Vagina (tissue), 2 donors: ENCODE measurements at regions not wholly inside any gene's neighbourhood (a gene's known extent, or its start where the extent isn't known, plus 50 kb on each side); places are given as distances from the start of the nearest gene placed in this dataset.

Experiments
- DNase-seq, 2 donors: peaks; one replicate each; pipeline ENCODE4 v3.0.0-alpha.2; 2017; ENCODE audit errors: extremely low spot score in 2 of 2
- H3K27ac ChIP-seq: fragments of 200-600 bp; sonication (generic); one replicate; pipeline ENCODE4 v1.5.1; 2019
- H3K27me3 ChIP-seq: fragments of 200-600 bp; sonication (generic); one replicate; pipeline ENCODE4 v1.5.1; 2019
- H3K36me3 ChIP-seq, 2 donors: fragments of 200-600 bp; sonication (generic); one replicate each; pipeline ENCODE4 v1.5.1; 2017 to 2019
- H3K4me1 ChIP-seq: fragments of 200-600 bp; sonication (generic); one replicate; pipeline ENCODE4 v1.5.1; 2019
- H3K4me3 ChIP-seq, 2 donors: fragments of 200-600 bp; sonication (generic); 1 replicate in 1 of 2; 2 replicates in 1 of 2; pipeline ENCODE4 v1.5.1; 2016 to 2019
- H3K9me3 ChIP-seq: fragments of 200-600 bp; sonication (generic); one replicate; pipeline ENCODE4 v1.5.1; 2019
- POLR2A ChIP-seq, 2 donors: fragments of 450-650 bp; IDR thresholded peaks; one replicate each; pipeline ENCODE4 v1.6.1; 2017; ENCODE audit warnings: antibody characterized with exemption in 2 of 2, mild to moderate bottlenecking in 2 of 2, moderate library complexity in 2 of 2
- POLR2AphosphoS5 ChIP-seq, 2 donors: sonication (generic); formaldehyde crosslinking; IDR thresholded peaks; one replicate each; pipeline ENCODE4 v1.9.0; 2017; ENCODE audit warnings: antibody characterized with exemption in 2 of 2, mild to moderate bottlenecking in 2 of 2, low read depth in 1 of 2; ENCODE audit not compliant: insufficient read depth in 1 of 2
- intact Hi-C: fragments of 100-400 bp; cut with DNase I; formaldehyde crosslinking; loops from one replicate; pipeline ENCODE4 v1.15.1; 2023
- TF ChIP-seq, protein P1 (sequence below), 3 experiments: fragments of 450-650 bp in 2 of 3; fragments of 200-600 bp in 1 of 3; sonication (generic) in 1 of 3; IDR thresholded peaks; one replicate each; pipeline ENCODE4 v1.5.1; 2017 to 2019; ENCODE audit warnings: antibody characterized with exemption in 3 of 3, mild to moderate bottlenecking in 2 of 3, moderate library complexity in 2 of 3

DNA sequence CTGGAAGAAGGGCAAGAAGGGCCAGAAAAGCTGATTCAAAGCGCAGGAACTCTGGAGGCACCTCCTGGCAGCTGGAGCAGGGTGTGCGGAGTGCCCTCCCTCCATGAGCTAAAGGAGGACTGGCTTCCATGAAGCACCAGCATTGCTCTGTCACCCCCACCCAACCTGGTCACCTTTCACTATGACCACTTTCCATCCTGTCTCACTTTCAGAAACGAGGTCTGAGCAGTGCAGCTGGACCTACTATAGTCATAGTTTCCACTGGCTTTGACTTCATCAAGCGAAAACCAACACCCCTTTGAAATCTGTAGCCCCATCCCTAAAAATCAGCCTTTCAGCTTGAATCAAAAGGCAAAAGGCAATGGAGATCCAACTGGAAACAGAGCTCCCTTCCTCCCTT lies 84.8 kb upstream of the CACNA1E start:
- Histone ChIP-seq H3K36me3 (no peaks in the 10 kb centered on the region), H3K9me3 (no peaks in the 10 kb centered on the region), H3K4me1 (no peaks in the 10 kb centered on the region), H3K4me3 (no peak overlapping the region), H3K27ac (no peak overlapping the region), H3K27me3 (no peaks in the 10 kb centered on the region)
- no peak for DNase-seq
- TF ChIP-seq POLR2A (IDR thresholded peaks at IDR 0.05) (no peak), POLR2AphosphoS5 (IDR thresholded peaks at IDR 0.05; ENCODE audit: insufficient read depth in 1 of 2, low read depth in 1 of 2) (no peak)
- TF ChIP-seq, protein P1, sequence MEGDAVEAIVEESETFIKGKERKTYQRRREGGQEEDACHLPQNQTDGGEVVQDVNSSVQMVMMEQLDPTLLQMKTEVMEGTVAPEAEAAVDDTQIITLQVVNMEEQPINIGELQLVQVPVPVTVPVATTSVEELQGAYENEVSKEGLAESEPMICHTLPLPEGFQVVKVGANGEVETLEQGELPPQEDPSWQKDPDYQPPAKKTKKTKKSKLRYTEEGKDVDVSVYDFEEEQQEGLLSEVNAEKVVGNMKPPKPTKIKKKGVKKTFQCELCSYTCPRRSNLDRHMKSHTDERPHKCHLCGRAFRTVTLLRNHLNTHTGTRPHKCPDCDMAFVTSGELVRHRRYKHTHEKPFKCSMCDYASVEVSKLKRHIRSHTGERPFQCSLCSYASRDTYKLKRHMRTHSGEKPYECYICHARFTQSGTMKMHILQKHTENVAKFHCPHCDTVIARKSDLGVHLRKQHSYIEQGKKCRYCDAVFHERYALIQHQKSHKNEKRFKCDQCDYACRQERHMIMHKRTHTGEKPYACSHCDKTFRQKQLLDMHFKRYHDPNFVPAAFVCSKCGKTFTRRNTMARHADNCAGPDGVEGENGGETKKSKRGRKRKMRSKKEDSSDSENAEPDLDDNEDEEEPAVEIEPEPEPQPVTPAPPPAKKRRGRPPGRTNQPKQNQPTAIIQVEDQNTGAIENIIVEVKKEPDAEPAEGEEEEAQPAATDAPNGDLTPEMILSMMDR (IDR thresholded peaks at IDR 0.05), result no peak
- intact Hi-C loops, result no loop called here

DNA sequence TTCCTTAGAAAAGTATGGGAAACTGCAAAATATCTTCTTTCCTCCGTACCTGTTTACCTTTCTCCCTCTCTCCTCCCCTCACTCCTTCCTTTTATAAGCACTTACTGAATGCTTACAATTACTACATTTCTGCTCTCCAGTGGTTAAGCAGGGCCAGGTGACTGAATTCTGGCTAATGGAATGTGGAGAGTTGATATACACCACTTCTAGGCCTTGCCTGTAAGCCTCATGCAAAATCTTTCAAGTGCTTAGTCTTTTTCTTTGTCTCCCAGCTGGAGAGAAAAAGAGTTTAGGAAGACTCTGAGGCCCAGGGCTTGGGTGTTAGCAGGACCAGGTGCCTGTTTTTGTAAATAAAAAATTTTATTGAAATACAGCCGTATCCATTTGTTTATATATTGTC lies 77.7 kb upstream of the CACNA1E start:
- no peak for DNase-seq
- no peak overlapping the region for H3K27ac ChIP-seq
- TF ChIP-seq, protein P1 (IDR thresholded peaks at IDR 0.05), result no peak
- TF ChIP-seq POLR2A (IDR thresholded peaks at IDR 0.05), result no peak
- intact Hi-C loops, result no loop called here
- H3K4me1 ChIP-seq, result no peaks in the 10 kb centered on the region
- no peaks in the 10 kb centered on the region for H3K36me3 ChIP-seq
- no peaks in the 10 kb centered on the region for H3K27me3 ChIP-seq
- H3K9me3 ChIP-seq, result no peaks in the 10 kb centered on the region
- H3K4me3 ChIP-seq, result no peak overlapping the region

DNA sequence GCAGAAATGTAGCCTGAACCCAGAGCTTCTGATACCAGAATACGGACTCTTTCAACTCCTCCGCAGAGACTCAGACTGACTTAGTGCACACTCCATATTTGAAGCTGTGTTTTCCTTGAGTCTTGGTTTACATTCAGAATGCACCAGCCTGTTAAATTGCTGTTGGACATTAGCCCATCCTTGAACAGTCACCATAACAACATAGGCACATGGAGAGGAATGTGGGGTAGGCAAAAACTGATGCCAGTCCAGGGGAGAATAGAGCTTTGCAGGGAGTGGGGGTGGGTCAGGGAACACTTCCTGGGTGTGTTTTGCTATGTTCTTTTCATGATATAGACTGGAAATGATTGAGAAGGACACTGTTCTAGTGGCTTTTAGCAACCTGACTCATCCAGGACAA lies 76.3 kb upstream of the CACNA1E start:
- H3K27me3 ChIP-seq, result no peaks in the 10 kb centered on the region
- H3K27ac ChIP-seq, result no peak overlapping the region
- H3K9me3 ChIP-seq, result no peaks in the 10 kb centered on the region
- no peaks in the 10 kb centered on the region for H3K4me1 ChIP-seq
- intact Hi-C loops, result no loop called here
- H3K36me3 ChIP-seq, result no peaks in the 10 kb centered on the region
- TF ChIP-seq POLR2AphosphoS5 (IDR thresholded peaks at IDR 0.05; ENCODE audit: insufficient read depth in 1 of 2, low read depth in 1 of 2) (no peak), POLR2A (IDR thresholded peaks at IDR 0.05) (no peak)
- TF ChIP-seq, protein P1 (IDR thresholded peaks at IDR 0.05), result no peak
- no peak for DNase-seq
- no peak overlapping the region for H3K4me3 ChIP-seq

DNA sequence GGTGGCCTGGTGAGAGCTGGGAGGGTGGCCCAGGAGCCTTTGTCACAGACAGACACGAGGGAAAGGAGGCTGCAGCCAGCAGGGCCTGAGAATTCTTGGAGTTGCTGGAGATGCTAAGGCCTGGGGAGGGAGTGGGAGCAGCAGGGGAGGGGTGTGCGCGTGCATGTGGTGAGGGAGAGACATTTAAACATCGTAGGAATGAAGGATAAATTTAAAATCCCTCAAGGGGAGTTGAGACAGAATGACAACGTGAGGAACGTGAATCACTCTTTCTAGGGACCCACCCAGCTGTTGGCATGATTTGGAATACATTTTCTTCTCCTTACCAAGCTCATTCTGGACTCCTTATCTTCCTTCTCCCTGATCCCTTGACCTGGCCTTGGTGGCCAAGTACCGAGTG lies 73.3 kb upstream of the CACNA1E start:
- H3K9me3 ChIP-seq, result no peaks in the 10 kb centered on the region
- DNase-seq, result no peak
- no peak for TF ChIP-seq POLR2A (IDR thresholded peaks at IDR 0.05)
- TF ChIP-seq POLR2AphosphoS5 (IDR thresholded peaks at IDR 0.05; ENCODE audit: insufficient read depth in 1 of 2, low read depth in 1 of 2), result no peak
- TF ChIP-seq, protein P1 (IDR thresholded peaks at IDR 0.05), result no peak
- no peaks in the 10 kb centered on the region for H3K36me3 ChIP-seq
- H3K27me3 ChIP-seq, result no peaks in the 10 kb centered on the region
- no peak overlapping the region for H3K4me3 ChIP-seq
- no peak overlapping the region for H3K27ac ChIP-seq
- no peaks in the 10 kb centered on the region for H3K4me1 ChIP-seq
- intact Hi-C loops, result no loop called here

DNA sequence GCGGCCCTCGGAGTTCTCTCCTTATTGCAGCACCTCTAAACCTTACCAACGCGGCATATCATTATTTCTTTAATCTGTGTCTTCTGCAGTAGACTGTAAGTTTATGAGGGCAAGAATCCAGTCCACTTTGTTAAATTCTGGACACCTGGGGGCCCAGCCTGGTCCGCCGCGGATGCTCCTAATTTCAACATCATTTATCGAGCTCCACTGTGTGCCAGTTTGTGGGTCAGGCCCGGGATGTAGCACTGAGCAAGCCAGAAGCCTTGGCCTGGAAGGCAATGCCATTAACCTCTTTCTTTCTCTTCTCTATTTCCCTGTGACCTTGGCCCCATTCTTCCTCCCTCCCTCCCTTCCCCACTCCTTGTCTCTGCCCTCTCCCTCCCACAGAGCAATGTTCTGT lies 70.6 kb upstream of the CACNA1E start:
- H3K4me3 ChIP-seq, result no peak overlapping the region
- H3K27me3 ChIP-seq, result no peaks in the 10 kb centered on the region
- TF ChIP-seq, protein P1 (IDR thresholded peaks at IDR 0.05), result no peak
- no peak for TF ChIP-seq POLR2A (IDR thresholded peaks at IDR 0.05)
- no peak for TF ChIP-seq POLR2AphosphoS5 (IDR thresholded peaks at IDR 0.05; ENCODE audit: insufficient read depth in 1 of 2, low read depth in 1 of 2)
- no peak overlapping the region for H3K27ac ChIP-seq
- H3K9me3 ChIP-seq, result no peaks in the 10 kb centered on the region
- no peaks in the 10 kb centered on the region for H3K4me1 ChIP-seq
- intact Hi-C loops, result no loop called here
- H3K36me3 ChIP-seq, result no peaks in the 10 kb centered on the region
- DNase-seq, result no peak
